ELF-1 (cell line): ENCODE measurements at regions not wholly inside any gene's neighbourhood (a gene's known extent, or its start where the extent isn't known, plus 50 kb on each side); places are given as distances from the start of the nearest gene placed in this dataset.
"Not testable (repeated sequence)": the region's sequence is repeated elsewhere in the genome, so short reads cannot be mapped to it uniquely, and the experiment has no call there.

Experiments
- DNase-seq: peaks from one replicate; pipeline ENCODE4 v3.0.0-alpha.2; 2016; ENCODE audit warnings: low read depth, low spot score

DNA sequence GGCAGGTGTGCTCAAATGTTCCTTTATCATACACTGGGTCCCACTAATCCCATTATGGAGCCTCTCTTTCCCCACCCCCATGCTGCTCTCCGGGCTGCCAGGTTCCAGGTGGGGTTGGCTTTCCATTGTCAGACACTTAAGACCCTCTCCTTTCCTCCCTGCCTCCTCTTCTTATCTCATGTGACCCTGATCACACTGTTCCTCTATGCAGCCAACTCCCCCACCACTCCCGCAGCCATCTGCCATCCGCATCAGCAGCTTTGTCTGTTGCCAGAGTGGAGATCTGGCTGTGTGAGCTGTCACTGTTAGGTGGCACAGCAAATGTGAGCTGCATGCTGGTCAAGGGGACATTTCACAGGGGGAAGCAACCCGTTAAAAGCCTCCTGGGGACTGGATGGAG lies 391.4 kb downstream of the TNS3 start:
- no peak for DNase-seq

- no peak for DNase-seq
Observed at GRCh38 chr7:47188653-47189315, 393.1 kb downstream of the TNS3 start.

DNA sequence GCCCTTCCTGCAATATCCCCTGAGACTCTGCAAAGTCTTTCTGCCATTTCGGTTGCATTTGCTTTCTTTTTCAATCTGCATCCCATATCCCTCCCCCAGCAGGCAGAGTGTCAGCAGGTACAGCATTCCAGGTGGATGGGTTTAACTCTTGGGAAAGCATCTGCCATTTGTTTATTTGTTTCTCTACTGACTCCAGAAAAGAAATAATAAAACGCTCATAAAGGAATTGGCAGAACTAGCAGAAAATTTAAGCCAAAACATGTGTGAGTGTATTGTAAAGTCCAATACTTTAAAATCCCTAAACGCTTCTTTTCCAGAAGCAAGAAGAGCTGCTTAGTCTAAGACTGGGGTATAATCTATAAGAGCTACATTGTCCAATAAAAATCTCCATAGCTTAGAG lies 393.8 kb downstream of the TNS3 start:
- no peak for DNase-seq

DNA sequence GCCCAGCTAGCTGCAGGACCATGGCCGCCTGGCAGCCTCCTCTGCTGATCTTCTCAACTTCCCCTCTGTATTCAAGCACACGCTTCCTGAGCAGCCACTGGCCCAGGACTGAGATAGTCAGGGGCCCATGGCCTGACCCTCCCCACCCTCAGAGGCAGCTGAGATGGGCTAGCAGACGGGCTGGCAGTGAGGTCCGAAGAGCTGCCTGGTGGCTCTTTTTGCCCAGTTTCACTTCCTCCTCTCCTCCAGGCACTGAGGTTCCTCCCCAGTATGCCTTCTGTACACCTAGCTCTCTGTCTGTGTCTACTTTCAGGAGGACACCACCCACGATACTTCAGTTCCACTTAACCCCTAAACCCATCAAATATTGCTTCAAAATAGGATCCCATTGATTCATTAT lies 395.6 kb downstream of the TNS3 start:
- DNase-seq = no peak

DNA sequence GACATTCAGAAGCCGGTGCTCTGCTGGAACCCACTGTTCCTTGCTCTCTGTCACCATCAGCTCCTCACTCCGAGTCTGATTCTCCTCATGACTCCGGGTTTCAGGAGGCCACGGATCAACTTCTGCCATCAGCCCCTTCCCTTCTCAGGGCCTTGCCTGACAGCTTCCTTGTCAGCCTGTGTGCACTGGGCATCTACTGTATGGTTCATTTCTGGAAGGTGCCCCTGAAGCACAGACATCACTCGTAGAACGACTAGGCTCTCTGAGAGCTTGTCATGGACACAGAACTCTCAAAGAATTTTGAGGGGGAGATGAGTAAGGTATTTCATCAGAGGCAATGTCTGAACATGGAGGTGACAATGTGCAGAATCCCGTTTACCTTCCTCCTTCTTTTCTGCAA lies 396.1 kb downstream of the TNS3 start:
- no peak for DNase-seq

DNA sequence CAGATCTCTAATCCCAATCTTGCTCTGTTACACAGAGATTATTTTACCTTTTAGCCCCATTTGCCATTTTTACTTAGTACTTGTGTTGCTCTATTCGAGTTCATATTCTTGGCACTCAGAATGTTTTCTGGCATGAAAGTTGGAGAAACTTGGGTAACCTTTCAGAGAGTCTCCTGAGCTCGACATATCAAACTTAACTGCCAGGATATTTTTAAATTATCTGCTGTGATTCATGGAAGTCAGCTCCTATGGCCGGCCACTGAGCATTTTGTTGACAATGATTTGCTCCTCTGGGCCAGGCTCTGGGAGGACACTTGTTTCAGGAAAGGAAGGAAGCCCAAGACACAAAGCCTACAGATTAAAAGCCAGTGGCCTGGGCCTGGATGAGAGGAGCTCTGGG lies 396.7 kb downstream of the TNS3 start:
- DNase-seq = no peak

- no peak for DNase-seq
Observed at GRCh38 chr7:47183862-47184590, 397.9 kb downstream of the TNS3 start.

- DNase-seq = no peak
Observed at GRCh38 chr7:47181746-47182361, 400.1 kb downstream of the TNS3 start.

DNA sequence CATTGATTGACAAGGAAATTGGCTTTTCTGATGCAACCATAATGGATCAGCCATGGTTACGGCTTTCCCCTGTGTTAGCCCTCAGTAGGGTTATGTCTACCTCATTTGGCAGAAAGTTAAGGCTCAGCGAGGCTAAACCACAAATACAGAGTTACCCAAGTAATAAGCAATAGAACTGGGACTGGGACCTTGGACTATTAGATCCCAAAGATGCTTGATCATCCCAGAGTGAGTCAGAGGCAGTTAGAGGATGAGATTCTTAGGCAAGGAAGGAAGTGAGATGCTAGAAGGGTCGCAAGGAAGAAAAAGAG lies 401.4 kb downstream of the TNS3 start:
- no peak for DNase-seq

GRCh38 chr7:47179812-47180515 lies 401.9 kb downstream of the TNS3 start:
- DNase-seq = peak; percentile 65

DNA sequence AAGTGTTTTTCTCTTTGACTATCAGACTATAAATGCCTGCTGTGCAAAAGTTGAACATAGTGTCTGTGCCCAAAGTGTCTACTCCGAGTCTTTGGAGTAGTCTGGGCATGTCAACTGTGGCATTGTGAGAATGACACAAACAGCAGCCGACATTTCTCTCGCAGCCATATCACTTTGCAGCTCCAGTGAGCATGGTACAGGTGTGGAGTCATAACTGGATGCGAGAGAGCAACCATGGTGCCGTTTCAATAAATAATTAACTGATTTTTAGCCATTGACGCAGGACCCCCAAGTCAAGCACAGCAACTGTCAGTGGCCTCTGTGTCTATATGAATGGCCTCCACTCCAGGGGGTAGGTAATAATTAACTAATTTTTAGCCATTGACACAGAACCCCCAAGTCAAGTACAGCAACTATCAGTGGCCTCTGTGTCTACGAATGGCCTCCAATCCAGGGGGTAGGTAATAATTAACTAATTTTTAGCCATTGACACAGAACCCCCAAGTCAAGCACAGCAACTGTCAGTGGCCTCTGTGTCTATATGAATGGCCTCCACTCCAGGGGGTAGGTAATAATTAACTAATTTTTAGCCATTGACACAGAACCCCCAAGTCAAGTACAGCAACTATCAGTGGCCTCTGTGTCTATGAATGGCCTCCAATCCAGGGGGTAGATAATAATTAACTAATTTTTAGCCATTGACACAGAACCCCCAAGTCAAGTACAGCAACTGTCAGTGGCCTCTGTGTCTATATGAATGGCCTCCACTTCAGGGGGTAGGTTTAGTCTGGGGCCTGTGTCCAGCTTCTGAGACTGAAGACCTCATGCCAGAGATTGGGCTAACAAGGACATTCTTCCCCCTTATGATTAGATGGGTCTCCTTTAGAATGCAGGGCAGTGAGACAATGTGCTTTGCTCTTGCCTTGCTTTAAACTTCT lies 409.0 kb downstream of the TNS3 start:
- DNase-seq = not testable (repeated sequence)

DNA sequence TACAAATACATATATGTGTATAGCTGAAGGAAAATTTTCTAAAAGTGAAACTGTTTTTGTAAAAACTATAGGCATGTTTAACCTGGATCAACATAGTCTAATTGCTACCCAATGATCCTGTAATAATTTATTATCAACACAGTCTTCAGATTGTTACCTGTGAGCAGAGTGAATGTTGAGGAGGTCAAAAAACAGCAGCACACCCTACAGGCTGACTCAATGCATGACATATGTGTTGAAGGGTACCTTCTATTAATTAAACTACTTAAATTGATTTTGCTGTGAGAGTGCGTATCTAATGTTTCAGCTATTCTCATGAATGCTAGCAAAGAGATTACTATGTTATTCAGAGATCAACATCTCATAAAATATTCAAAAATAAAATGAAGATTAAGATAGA lies 411.4 kb downstream of the TNS3 start:
- no peak for DNase-seq

GRCh38 chr7:47154791-47155190 lies 427.1 kb downstream of the TNS3 start:
- no peak for DNase-seq

GRCh38 chr7:47153576-47153975 lies 428.3 kb downstream of the TNS3 start:
- peak; percentile 58 for DNase-seq

- DNase-seq = no peak
Observed at GRCh38 chr7:47153058-47153457, 428.9 kb downstream of the TNS3 start.

DNA sequence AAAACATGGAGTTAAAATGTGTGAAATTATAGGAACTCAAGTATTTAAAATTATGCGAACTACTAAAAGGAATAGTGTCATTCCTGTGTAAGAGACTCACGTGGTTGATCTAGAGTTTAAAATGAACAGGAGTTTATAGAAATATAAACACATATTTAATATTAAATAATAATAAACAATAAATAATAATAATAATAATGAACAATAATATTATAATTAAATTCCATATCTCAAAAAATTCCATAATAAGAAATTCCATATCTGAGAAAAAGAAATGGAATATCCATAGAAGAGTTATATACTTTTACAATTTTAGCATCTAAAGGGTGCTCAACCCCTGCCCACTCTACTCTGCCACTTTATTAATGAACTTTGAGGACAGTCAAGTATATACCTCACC lies 429.6 kb downstream of the TNS3 start:
- DNase-seq = no peak

DNA sequence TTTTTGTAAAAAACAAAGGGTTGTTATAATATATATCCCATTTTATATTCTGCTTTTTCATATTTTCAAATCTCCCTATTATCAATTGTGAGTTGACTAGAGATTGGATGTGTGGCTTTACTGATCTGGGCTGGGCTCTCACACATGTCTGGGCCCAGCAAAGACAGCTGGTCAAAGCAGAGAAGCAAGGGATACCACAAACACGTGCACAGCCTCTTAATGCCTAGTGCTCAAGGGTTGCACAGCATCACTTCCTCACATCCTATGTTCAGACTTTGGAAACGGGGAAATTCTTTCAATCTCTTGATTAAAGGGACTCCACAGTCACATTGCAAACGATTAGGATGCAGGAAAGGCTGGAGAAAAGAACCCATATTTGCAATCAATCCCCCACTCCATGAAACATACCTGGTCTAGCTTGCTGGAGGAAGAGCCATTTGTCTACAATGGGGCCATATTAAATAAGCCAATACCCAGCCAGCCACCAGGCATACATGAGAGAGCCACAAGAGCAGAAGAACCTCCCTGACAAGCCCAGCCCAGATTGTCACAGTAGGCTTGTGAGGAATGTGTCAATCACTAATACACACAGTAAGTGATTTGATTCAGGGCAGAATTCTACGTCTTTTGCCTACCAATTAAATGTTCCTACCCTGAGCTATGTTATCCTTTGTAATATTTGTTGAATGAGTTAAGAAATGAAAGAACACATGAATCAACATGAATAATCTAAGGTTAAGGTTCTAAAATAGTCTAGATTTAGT lies 431.2 kb downstream of the TNS3 start:
- DNase-seq = no peak

GRCh38 chr7:47149971-47150370 lies 431.9 kb downstream of the TNS3 start:
- no peak for DNase-seq

- DNase-seq = no peak
Observed at GRCh38 chr7:47149208-47149839, 432.6 kb downstream of the TNS3 start.

- DNase-seq = no peak
Observed at GRCh38 chr7:47148536-47149207, 433.2 kb downstream of the TNS3 start.
